Astrocyte of the spinal cord (primary cell): ENCODE measurements at regions not wholly inside any gene's neighbourhood (a gene's known extent, or its start where the extent isn't known, plus 50 kb on each side); places are given as distances from the start of the nearest gene placed in this dataset.

Source experiments
- DNase-seq: peaks from one replicate; pipeline ENCODE4 v3.0.0; 2011; ENCODE audit warnings: low read depth, low spot score
- H3K4me3 ChIP-seq: 2 replicates; pipeline ENCODE4 v1.5.1; 2011; ENCODE audit warnings: low read depth, mild to moderate bottlenecking, low read length, moderate library complexity
- in situ Hi-C: cut with HindIII; loops from 2 replicates; pipeline ENCODE4 v1.10.0; 2017; ENCODE audit warnings: low sequenced_read_pairs
- TF ChIP-seq, protein P1 (sequence below): IDR thresholded peaks from 2 replicates; pipeline ENCODE4 v1.5.1; 2012; ENCODE audit warnings: low read depth, mild to moderate bottlenecking, low read length, inconsistent platforms

- H3K4me3 ChIP-seq: no peak overlapping the region
- TF ChIP-seq, protein P1, sequence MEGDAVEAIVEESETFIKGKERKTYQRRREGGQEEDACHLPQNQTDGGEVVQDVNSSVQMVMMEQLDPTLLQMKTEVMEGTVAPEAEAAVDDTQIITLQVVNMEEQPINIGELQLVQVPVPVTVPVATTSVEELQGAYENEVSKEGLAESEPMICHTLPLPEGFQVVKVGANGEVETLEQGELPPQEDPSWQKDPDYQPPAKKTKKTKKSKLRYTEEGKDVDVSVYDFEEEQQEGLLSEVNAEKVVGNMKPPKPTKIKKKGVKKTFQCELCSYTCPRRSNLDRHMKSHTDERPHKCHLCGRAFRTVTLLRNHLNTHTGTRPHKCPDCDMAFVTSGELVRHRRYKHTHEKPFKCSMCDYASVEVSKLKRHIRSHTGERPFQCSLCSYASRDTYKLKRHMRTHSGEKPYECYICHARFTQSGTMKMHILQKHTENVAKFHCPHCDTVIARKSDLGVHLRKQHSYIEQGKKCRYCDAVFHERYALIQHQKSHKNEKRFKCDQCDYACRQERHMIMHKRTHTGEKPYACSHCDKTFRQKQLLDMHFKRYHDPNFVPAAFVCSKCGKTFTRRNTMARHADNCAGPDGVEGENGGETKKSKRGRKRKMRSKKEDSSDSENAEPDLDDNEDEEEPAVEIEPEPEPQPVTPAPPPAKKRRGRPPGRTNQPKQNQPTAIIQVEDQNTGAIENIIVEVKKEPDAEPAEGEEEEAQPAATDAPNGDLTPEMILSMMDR: no peak
- in situ Hi-C loops: no loop called here
- no peak for DNase-seq
Observed at GRCh38 chr13:29648760-29649159, 53.3 kb upstream of the SLC7A1 start.
